NT2/D1 (cell line): ENCODE measurements at regions not wholly inside any gene's neighbourhood (a gene's known extent, or its start where the extent isn't known, plus 50 kb on each side); places are given as distances from the start of the nearest gene placed in this dataset.

Experiments used
- SUZ12 ChIP-seq: IDR thresholded peaks from 2 replicates; pipeline ENCODE4 v1.6.1; 2011; ENCODE audit not compliant: insufficient read length, insufficient read depth; ENCODE audit errors: extremely low read depth
- YY1 ChIP-seq: IDR thresholded peaks from 2 replicates; pipeline ENCODE4 v1.6.1; 2011; ENCODE audit not compliant: insufficient read length, insufficient read depth
- ZNF274 ChIP-seq: IDR thresholded peaks from 2 replicates; pipeline ENCODE4 v1.6.1; 2011; ENCODE audit warnings: mild to moderate bottlenecking, low read depth, low read length

- no peak for TF ChIP-seq ZNF274
- no peak for TF ChIP-seq YY1
- no peak for TF ChIP-seq SUZ12
Measured at GRCh38 chr12:60535363-60535762, 939.5 kb downstream of the SLC16A7 start.
